ENCODE measurements at regions not wholly inside any gene's neighbourhood (a gene's known extent, or its start where the extent isn't known, plus 50 kb on each side); places are given as distances from the start of the nearest gene placed in this dataset.
"Not testable (repeated sequence)": the region's sequence is repeated elsewhere in the genome, so short reads cannot be mapped to it uniquely, and the experiment has no call there.

DNA sequence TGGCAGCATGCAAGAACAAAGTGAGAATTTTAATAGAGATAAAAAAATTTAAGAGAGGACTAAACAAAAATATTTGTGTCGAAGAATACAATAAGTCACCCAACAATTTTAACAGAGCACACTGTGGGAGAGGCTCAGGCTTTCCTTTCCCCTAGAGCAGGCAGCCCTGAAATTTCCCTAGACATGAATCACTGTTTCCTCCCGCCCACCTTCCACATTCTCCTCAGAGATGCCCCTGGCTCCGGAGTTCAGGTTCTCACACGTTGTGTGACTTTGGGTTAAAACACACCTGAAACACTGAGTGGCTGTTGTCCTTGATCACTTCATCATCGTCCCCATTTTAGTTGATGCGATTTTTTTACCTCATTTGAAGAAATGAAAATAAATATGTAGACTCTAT lies 1231.1 kb downstream of the TMEM121 start:
- not testable (repeated sequence) for H3K27me3 ChIP-seq (ENCODE audit: insufficient read depth, low read length); H3K9me3 ChIP-seq (ENCODE audit: low read length); H2AFZ ChIP-seq (ENCODE audit: low read depth, low read length); H3K4me3 ChIP-seq (ENCODE audit: low read length); H3K4me1 ChIP-seq (ENCODE audit: insufficient read depth, low read length); H3K36me3 ChIP-seq (ENCODE audit: insufficient read depth, low read length)

DNA sequence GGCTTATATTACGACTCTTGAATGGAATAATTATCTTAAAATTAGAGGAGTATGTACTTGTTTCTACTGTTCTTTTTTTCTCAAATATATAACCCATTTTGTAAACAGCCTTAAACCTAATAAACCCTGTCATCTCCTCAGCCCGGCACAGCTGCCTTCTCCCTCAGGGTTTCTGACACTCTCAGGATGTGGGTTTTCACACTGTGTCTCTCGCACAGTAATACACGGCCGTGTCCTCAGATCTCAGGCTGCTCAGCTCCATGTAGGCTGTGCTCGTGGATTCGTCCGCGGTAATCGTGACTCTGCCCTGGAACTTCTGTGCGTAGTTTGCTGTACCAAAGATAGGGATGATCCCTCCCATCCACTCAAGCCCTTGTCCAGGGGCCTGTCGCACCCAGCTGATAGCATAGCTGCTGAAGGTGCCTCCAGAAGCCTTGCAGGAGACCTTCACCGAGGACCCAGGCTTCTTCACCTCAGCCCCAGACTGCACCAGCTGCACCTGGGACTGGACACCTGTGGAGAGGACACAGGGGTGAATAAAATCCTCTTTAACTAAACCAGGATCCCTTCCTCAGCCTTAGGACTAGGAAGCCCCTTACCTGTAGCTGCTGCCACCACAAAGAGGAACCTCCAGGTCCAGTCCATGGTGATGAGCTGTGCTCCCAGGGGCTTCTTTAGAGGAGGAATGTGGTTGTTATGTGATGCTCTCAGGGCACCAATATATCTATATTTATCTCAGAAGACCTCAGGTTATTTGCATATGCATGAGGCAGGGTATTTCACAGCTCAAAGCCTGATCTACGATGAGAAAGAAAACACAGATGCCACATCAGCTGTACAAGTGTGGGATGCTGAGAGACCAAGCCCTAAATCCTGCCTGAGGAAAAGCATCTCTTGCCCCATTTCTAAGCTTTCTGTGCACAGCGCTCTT lies 1235.8 kb downstream of the TMEM121 start:
- H3K27me3 ChIP-seq (ENCODE audit: insufficient read depth, low read length); H3K4me3 ChIP-seq (ENCODE audit: low read length); H2AFZ ChIP-seq (ENCODE audit: low read depth, low read length); H3K4me1 ChIP-seq (ENCODE audit: insufficient read depth, low read length); H3K9me3 ChIP-seq (ENCODE audit: low read length); H3K36me3 ChIP-seq (ENCODE audit: insufficient read depth, low read length): not testable (repeated sequence)

DNA sequence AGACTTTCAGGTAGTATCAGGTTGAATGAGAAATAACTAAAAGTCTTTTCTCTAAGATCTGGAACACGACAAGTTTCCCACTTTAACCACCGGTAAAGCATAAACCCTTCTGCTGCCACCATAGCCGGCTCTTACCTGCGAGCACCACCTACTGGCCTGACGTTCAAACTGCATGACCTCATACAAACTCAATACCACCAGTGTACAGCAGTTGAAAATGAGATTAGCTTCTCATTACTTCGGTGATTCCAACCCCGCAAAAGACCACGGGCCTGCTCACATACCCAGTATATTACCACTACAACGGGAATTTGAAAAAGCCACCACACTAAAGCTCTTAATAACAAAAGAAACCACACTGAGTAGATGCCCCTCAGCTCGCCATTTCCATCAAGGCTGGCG lies 1238.6 kb downstream of the TMEM121 start:
- not testable (repeated sequence) for H2AFZ ChIP-seq (ENCODE audit: low read depth, low read length); H3K4me1 ChIP-seq (ENCODE audit: insufficient read depth, low read length); H3K9me3 ChIP-seq (ENCODE audit: low read length); H3K27me3 ChIP-seq (ENCODE audit: insufficient read depth, low read length); H3K36me3 ChIP-seq (ENCODE audit: insufficient read depth, low read length); H3K4me3 ChIP-seq (ENCODE audit: low read length)

DNA sequence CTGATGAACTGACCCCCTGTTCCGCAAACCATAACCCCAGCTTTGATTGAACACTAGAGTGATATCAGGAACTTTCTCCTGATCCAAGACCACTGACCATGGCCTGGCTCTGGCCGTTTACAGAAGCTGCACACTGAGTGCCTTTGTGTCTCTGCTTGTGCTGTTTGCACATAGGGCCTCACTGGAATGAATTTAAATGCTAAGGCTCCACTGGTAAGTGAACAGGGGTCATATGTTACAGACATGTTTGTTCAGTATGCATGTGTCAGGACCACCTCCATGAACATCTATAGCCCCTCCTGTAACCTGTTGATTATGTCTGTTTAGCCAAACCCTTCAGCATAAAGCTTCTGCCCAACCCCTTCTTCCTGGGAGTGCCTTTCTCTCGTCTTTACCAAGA lies 1239.8 kb downstream of the TMEM121 start:
- no peaks in the 10 kb centered on the region for H3K36me3 ChIP-seq (ENCODE audit: insufficient read depth, low read length)
- no peak overlapping the region for H3K4me3 ChIP-seq (ENCODE audit: low read length)
- H3K27me3 ChIP-seq (ENCODE audit: insufficient read depth, low read length) = no peaks in the 10 kb centered on the region
- no peaks in the 10 kb centered on the region for H3K4me1 ChIP-seq (ENCODE audit: insufficient read depth, low read length)
- no peak overlapping the region for H2AFZ ChIP-seq (ENCODE audit: low read depth, low read length)
- H3K9me3 ChIP-seq (ENCODE audit: low read length) = no peaks in the 10 kb centered on the region

DNA sequence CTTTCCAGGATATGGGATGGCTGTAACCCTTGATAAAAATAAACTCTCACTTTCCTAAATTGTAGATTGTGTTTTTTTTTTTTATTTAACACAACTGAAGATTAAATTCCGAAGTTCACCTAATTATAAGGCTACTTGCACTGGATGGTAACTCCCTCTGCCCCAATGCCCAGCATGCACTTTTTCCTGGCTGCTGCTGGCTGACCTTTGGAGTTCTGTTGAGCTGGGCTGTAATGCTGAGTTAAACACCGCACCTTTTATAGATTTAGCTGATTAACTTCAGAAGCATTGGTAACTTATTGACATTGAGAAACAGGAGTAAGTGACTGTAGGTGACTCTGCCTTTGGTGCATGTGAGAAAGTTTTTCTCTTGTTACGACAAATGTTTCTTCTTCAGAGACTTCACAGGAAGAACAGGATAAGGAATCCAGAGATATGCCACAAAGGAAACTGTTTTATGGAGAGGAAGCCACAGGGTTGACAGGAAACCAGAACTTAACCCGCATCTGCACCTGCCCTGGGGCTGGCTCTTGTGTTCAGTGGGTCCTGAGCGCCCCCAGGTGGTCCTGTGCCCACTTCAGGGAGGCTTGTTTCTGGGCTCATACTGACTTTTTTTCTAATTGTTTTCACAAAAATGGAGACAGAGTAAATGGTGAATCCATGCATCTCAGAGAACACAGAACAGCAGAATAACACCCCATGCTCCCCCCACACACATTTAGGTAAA lies 1240.3 kb downstream of the TMEM121 start:
- not testable (repeated sequence) for H3K36me3 ChIP-seq (ENCODE audit: insufficient read depth, low read length); H2AFZ ChIP-seq (ENCODE audit: low read depth, low read length); H3K4me1 ChIP-seq (ENCODE audit: insufficient read depth, low read length)

DNA sequence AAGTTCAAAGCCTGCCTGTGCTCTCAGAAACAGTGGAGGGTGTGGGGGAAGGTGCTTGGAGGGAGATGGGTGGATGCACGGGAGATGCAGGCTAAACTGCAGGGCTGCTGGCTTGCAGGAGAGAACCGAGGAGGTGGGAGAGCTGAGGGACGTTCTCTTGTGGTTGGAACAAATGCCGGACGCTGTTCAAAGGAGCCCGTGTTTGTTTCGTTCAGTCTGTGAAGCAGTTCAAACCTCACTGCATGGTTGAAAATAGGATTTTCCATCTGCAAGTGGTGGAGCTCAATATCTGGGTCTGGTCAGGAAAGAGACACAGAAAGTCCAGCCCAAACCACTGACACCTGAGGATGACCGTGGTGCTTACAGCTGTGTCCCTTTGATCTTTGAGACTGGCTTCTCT lies 1241.8 kb downstream of the TMEM121 start:
- H3K4me3 ChIP-seq (ENCODE audit: low read length); H3K9me3 ChIP-seq (ENCODE audit: low read length); H3K36me3 ChIP-seq (ENCODE audit: insufficient read depth, low read length): not testable (repeated sequence)

More for the DNA sequence above, 1240.3 kb downstream of the TMEM121 start:
- H3K4me3 ChIP-seq (ENCODE audit: low read length); H3K9me3 ChIP-seq (ENCODE audit: low read length); H3K27me3 ChIP-seq (ENCODE audit: insufficient read depth, low read length): not testable (repeated sequence)

GRCh38 chr14:106768972-106769700 lies 1242.8 kb downstream of the TMEM121 start:
- not testable (repeated sequence) for H3K9me3 ChIP-seq (ENCODE audit: low read length); H2AFZ ChIP-seq (ENCODE audit: low read depth, low read length); H3K4me1 ChIP-seq (ENCODE audit: insufficient read depth, low read length); H3K4me3 ChIP-seq (ENCODE audit: low read length); H3K36me3 ChIP-seq (ENCODE audit: insufficient read depth, low read length); H3K27me3 ChIP-seq (ENCODE audit: insufficient read depth, low read length)

More for the DNA sequence above, 1241.8 kb downstream of the TMEM121 start:
- not testable (repeated sequence) for H3K4me1 ChIP-seq (ENCODE audit: insufficient read depth, low read length); H2AFZ ChIP-seq (ENCODE audit: low read depth, low read length); H3K27me3 ChIP-seq (ENCODE audit: insufficient read depth, low read length)

DNA sequence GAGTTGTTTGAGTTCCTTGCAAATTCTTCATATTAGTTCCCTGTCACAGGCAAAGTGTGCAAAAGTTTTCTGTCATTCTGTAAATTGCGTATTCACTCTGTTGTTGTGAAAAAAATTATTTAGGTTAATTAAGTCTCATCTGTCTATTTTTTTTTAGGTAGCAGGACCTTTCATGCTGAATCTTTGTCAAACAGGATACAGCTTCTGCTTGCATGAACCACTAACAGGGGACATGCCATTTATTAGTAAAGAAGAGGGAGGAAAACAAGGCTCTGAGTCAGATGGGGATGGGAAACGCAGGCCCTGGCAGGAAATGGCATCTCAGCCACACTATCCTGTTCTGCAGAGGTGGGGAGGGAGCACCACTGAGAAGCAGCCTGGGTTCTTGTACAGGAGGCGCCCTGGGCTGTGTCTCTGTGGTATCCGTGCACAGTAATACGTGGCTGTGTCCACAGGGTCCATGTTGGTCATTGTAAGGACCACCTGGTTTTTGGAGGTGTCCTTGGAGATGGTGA lies 1243.8 kb downstream of the TMEM121 start:
- H3K9me3 ChIP-seq (ENCODE audit: low read length); H3K27me3 ChIP-seq (ENCODE audit: insufficient read depth, low read length); H3K4me1 ChIP-seq (ENCODE audit: insufficient read depth, low read length); H3K36me3 ChIP-seq (ENCODE audit: insufficient read depth, low read length); H3K4me3 ChIP-seq (ENCODE audit: low read length); H2AFZ ChIP-seq (ENCODE audit: low read depth, low read length): not testable (repeated sequence)

DNA sequence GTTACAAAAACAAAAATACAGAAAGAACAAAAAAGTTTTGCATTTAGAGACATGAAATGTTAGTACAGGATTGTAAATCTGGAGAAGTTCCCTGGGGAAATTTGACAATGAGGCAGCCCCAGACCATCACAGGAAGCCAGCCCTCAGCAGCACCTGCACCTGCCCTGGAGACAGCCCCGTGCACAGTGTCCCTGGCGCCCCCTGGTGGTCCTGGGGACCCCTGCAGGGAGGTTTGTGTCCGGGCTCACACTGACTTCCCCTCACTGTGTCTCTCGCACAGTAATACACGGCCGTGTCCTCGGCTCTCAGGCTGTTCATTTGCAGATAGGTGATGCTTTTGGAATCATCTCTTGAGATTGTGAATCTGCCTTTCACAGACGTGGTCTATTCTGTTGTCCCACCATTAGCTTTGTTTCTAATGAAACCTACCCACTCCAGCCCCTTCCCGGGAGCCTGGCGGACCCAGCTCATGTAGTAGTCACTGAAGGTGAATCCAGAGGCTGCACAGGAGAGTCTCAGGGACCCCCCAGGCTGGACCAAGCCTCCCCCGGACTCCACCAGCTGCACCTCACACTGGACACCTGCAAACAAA lies 1248.6 kb downstream of the TMEM121 start:
- H3K9me3 ChIP-seq (ENCODE audit: low read length); H3K36me3 ChIP-seq (ENCODE audit: insufficient read depth, low read length); H3K4me3 ChIP-seq (ENCODE audit: low read length); H2AFZ ChIP-seq (ENCODE audit: low read depth, low read length); H3K4me1 ChIP-seq (ENCODE audit: insufficient read depth, low read length); H3K27me3 ChIP-seq (ENCODE audit: insufficient read depth, low read length): not testable (repeated sequence)

- Histone ChIP-seq H3K4me3 (ENCODE audit: low read length) (no peak overlapping the region), H3K4me1 (ENCODE audit: insufficient read depth, low read length) (no peaks in the 10 kb centered on the region), H3K9me3 (ENCODE audit: low read length) (no peaks in the 10 kb centered on the region), H3K27me3 (ENCODE audit: insufficient read depth, low read length) (no peaks in the 10 kb centered on the region), H2AFZ (ENCODE audit: low read depth, low read length) (no peak overlapping the region), H3K36me3 (ENCODE audit: insufficient read depth, low read length) (no peaks in the 10 kb centered on the region)
Measured at GRCh38 chr14:106776395-106776983, 1250.1 kb downstream of the TMEM121 start.

DNA sequence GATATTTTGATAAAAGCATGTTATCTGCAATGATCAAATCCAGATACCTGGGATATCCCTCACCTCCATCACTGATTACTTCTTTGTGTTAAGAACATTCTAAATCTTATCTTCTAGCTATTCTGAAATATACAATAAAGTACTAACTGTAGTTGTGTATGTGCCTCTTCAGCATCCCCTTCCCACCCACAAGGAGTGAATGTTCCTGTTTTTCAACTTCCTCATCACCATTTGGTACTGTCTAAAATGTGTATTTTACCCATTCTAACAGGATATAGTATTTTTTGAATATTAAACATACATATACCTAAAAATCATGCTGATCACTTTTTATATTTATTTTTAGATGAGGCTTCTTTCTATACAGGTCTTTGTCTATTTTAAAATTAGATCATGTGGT lies 1252.6 kb downstream of the TMEM121 start:
- Histone ChIP-seq H3K36me3 (ENCODE audit: insufficient read depth, low read length) (no peaks in the 10 kb centered on the region), H3K4me1 (ENCODE audit: insufficient read depth, low read length) (no peaks in the 10 kb centered on the region), H2AFZ (ENCODE audit: low read depth, low read length) (no peak overlapping the region), H3K4me3 (ENCODE audit: low read length) (no peak overlapping the region), H3K9me3 (ENCODE audit: low read length) (no peaks in the 10 kb centered on the region), H3K27me3 (ENCODE audit: insufficient read depth, low read length) (no peaks in the 10 kb centered on the region)

DNA sequence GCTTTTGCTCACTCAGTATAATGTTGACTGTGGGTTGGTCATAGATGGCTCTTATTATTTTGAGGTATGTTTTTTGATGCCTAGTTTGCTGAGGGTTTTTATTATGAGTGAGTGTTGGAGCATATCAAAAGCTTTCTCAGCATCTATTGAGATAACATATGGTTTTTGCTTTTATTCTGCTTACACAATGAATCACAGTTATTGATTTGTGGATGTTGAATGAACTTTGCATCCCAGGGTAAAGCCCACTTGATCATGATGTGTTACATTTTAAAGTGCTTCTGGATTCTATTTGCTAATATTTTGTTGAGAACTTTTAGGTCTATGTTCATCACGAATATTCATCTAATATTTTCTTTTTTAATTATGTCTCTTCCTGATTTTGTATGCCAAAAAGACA lies 1260.3 kb downstream of the TMEM121 start:
- no peak overlapping the region for H2AFZ ChIP-seq (ENCODE audit: low read depth, low read length)
- H3K27me3 ChIP-seq (ENCODE audit: insufficient read depth, low read length) = no peaks in the 10 kb centered on the region
- no peaks in the 10 kb centered on the region for H3K9me3 ChIP-seq (ENCODE audit: low read length)
- H3K36me3 ChIP-seq (ENCODE audit: insufficient read depth, low read length) = no peaks in the 10 kb centered on the region
- H3K4me1 ChIP-seq (ENCODE audit: insufficient read depth, low read length) = no peaks in the 10 kb centered on the region
- no peak overlapping the region for H3K4me3 ChIP-seq (ENCODE audit: low read length)

Data from neuron (in vitro differentiated cells).